HG02943 (cell line): ENCODE measurements at regions not wholly inside any gene's neighbourhood (a gene's known extent, or its start where the extent isn't known, plus 50 kb on each side); places are given as distances from the start of the nearest gene placed in this dataset.

Experiments used
- ATAC-seq: cut with Tn5 transposase; IDR thresholded peaks from one replicate; pipeline ENCODE4 v1.9.1; 2021; ENCODE audit warnings: mild to moderate bottlenecking, low read depth, moderate library complexity; ENCODE audit not compliant: unreplicated experiment

GRCh38 chr2:126503476-126503875 is 152.5 kb upstream of the GYPC start:
- ATAC-seq: no peak

- ATAC-seq: no peak
These were observed 151.0 kb upstream of the GYPC start for GRCh38 chr2:126504949-126505348.

DNA sequence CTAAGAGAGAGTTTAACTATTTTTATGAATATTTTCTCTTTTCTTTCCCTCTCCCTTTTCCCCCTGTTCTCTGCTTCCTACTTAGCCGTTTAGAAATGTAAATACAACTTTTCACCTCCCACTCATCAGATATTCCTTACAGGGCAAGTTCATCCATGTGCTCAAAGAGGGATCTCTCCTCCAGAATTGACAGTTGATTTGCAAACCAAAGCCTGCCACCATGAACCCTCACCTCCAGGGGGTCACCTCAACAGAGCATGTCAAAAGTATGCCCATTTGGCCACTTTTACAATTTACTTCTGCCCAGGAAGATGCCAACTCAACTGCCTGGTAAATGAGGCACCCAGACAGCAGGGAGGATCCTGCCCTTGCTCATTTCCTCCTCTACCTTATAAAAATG is 149.2 kb upstream of the GYPC start:
- no peak for ATAC-seq

DNA sequence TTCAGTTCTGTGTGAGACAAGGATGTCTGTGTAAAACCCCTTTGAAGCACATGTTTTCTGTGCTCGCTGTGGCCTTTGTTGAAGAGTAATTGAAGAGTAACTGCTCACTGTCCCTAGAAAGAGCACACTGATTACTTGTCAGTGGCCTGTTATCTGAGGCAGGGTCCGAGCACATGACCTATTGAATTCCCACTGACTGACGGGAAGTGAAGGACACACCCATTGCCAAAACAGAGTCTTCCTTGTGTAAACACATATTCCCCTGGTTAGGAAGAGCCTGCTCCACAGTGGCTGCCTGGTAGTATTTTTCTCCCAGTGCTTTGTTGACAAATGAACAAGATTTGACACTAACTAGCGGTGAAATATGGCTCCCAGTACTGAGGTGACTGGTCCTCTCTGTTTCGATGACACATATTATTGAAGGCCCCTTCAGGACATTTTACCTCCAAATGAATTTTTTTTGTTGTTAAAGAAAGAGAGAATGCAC is 148.5 kb upstream of the GYPC start:
- no peak for ATAC-seq

DNA sequence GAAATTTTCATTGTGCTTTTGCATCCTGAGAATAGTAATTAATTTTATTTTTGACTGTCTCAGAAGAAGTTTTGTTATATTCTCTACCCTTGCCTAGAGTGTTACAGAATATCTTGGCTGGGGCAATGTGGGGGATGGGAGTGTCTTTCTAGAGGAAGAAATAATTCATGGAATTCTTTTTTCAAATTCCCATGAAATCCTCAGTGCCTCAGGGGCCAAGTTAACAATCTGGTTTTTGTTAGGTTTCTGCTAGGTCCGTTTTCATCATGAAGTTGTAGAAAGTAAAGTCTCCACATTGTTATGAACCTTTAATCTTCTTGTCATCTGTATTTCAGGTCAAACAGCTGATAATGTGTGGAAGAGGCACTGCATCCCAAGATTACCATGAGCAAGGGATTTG is 145.6 kb upstream of the GYPC start:
- ATAC-seq: no peak

GRCh38 chr2:126510960-126511359 is 145.0 kb upstream of the GYPC start:
- no peak for ATAC-seq

DNA sequence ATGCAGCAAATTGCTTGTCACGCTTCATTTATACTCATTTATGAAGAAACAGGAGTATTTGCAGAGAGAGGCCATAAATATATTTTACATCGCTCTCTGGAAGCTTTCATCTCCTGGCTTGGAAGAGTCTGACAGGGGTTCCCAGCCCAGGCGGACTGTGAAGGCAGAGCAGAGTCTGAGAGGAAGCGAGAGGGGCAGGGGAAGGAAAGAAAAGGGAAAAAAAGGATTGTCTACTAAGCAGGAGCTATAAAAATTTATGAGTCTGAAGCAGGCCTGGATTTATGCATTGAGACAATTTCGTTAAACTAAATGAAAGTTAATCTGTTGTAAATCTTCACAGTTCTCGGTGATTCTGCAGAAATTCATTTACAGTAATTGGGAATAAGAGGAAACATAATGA is 143.9 kb upstream of the GYPC start:
- no peak for ATAC-seq

DNA sequence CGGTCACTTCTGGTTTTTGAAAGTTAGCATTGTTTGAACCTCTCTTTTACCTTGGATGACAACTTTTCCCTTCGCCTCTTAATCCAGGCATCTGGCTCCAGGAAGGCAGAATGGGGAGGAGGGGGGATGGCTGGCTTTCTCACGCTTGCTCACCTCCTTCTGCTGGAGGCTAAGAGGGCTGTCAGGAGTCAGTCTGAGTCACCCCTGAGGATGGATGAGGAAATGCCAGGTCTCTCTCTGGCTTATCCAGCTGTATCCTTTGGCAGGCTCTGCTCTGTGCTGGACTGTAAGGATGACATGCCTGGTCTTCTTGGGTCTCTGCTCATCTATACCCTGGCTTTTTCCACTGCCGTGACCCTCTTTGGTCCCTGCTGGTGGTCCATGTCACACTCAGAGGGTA is 142.9 kb upstream of the GYPC start:
- ATAC-seq: no peak

DNA sequence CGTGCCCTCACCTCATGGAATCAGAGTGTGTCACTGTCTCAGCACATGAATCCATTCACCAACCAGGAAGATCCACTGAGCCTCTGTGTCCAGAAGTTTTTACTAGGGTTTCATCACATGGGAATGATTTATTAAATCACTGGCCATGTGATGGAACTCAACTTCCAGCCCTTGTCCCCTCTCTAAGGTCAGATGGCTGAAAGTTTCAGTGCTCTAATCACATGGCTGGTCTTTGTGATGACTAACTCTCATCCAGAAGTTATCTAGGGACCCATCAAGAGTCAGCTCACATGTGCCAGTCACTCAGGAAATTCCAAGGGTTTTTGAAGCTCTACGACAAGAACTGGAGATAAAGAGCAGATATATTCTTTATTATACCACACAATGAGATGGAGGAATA is 140.5 kb upstream of the GYPC start:
- no peak for ATAC-seq

GRCh38 chr2:126518196-126518595 is 137.8 kb upstream of the GYPC start:
- no peak for ATAC-seq

DNA sequence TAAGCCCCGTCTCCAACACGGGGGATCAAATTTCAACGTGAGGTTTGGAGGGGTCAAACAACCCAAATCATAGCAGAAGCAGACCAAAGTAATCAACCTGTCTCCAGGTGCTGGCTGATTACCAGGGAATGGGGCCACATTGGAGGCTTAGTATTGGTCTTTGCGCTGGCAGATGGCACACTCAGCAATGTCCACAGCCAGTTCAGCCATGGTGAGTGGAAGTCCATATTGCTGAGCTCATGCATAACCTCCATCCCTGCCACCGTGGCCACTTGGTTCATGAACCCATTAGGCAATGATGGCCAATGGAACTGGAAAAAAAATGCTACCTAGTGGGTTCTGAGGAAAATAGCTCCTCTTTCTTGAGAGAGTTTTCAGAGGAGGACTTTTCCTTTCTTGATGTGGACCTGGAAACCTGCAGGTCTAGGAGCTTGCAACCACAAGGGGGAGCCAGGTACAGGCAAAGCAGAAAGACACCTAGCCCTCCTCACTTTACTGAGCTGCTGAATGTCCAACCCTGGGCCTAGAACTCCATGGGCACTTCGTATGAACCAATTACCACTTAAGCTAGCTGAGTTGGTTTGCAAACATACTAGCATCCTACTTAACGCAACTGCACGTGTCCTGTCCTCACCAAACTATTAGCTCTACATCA is 128.0 kb upstream of the GYPC start:
- no peak for ATAC-seq

- ATAC-seq: no peak
These were observed 124.9 kb upstream of the GYPC start for GRCh38 chr2:126531029-126531428.

DNA sequence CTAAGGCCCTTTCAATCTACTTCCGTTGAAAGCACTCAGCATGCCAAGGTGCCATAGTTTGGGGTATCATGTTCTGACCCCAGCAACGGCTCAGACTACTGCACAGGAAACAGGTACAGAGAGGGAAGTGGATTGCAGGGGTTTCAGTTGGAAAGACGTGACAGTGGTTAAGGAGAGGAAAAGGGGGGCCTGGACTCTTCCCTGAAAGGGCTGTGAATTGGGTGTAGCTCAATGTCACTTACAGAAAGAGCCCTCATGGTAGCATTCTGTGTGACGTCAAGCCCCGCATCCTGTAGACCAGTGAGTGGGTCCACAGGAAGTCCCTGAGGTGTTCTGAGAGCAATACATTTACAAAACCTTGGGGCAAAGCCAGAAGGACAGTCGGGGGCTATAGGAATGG is 121.5 kb upstream of the GYPC start:
- no peak for ATAC-seq

- no peak for ATAC-seq
These were observed 120.5 kb upstream of the GYPC start for GRCh38 chr2:126535408-126535807.

DNA sequence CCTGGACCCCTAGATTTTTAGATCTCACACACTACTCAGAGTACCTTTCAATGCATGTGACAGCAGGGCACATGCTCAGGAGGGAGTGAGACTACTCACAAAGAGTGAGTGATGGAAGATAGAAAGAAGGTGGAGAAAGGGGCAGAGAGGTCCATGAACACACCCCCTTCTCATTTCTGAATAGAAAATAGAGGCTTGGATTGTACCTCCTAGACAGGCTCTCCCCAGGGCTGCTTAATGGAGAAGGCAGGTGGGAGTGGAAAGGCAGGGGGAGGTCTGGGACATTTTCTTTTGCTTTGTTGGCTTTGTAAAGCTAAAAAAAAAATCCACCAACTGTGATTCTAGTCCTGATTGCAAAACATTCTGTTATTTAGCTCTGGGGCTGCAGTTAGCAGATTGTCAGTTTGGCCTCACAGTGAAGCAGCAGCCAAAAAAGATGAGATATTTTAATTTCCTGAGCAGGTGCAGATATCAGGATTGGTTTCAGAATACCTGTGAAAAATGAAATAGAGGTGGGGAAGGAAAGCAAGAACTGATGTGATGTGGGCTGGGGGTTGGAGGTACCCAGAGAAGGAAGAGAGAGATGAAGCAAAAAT is 119.3 kb upstream of the GYPC start:
- ATAC-seq: no peak

- ATAC-seq: no peak
These were observed 116.9 kb upstream of the GYPC start for GRCh38 chr2:126539101-126539500.

DNA sequence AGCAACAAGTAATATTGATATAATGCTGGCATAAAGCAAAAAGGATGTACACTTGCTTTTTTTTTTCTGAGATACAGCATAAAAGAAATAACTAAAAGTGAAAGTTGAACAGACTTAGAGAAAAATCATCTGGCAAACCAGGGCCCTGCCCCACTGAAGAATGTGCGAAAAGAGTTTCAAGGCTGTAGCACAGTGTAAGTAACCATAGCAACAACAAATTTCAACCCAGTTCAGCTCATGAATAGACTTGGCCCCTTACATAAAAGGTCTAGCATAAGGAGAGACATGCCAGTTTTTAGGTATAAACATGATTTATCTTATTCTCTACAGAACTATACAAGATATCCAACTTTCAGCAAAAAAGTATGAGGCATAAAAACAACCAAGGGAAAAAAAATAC is 113.7 kb upstream of the GYPC start:
- no peak for ATAC-seq

DNA sequence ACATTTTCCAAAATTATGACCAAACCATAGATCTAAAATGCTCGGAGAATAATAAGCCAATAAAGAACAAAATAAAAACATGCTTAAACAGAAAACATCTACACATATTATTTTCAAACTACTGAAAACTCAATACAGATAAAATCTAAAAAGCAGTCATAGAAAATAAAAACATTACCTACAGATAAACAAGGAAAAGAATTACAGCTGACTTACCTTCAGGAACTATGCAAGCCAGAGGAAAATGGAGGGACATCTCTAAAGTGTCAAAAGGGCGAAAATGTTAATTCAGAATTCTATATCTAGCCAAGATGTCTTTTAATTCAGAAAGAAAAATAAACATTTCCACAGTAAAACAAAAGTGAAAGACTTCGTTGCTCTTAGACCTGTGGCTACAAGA is 112.9 kb upstream of the GYPC start:
- no peak for ATAC-seq

DNA sequence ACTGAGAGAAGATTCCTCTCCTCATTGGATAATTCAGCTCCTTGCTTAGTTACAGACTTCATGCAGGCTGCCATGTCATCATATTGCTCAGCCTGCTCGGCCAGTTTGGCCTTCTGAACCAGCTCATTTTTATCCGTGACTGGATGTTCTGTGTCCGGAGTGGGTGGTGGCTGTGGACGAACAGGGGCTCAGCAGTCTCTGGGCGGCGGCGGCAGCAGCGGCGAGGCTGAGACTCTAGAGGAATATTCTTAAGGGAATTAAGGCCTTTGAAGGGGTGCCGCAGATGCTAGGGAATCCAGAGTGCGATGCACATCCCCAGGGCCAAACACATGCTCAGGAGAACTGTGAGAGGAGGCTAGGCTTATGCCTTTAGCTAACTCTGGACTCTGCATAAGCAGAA is 97.9 kb upstream of the GYPC start:
- ATAC-seq: no peak

DNA sequence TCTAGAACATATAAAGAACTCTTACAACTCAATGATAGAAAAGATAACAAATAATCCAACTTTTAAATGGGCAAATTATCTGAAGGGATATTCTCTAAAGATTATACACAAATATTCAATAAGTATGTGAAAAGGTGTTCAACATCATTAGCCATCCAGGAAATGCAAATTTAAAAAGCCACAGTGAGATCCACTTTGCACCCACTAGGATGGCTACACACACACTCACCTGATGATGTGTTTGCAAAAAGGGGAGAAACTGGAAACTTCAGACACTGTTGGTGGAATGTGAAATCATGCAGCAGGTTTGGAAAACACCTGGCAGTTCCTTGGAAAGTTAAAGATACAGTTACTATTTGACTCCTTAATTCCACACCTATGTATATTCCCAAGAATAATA is 87.2 kb upstream of the GYPC start:
- no peak for ATAC-seq

DNA sequence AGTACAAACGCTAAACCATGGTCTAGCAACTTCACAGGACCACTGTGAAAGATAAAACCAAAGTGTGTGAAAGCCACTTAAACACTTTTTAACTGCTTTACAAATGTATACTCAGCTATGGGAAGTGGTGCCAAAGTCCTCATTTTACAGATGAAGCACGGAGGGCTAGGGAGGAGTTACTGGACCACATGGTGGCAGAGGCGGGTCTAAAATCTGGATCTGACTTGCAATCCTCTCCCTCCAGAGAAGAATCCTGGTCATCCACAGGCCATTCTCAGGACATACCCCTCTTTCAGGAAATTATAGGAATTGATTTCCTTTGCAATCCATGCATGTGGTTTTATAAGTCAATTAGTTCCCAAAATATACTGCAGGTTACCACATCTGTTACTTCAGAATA is 84.6 kb upstream of the GYPC start:
- no peak for ATAC-seq

GRCh38 chr2:126575631-126576030 is 80.3 kb upstream of the GYPC start:
- no peak for ATAC-seq

- ATAC-seq: no peak
These were observed 76.1 kb upstream of the GYPC start for GRCh38 chr2:126579868-126580267.
